ENCODE measurements at regions not wholly inside any gene's neighbourhood (a gene's known extent, or its start where the extent isn't known, plus 50 kb on each side); places are given as distances from the start of the nearest gene placed in this dataset.

- no peak for DNase-seq (ENCODE audit: low read depth)
- no peak overlapping the region for H3K4me3 ChIP-seq (ENCODE audit: low read depth, low read length)
- no peak for TF ChIP-seq CTCF (IDR thresholded peaks at IDR 0.05; ENCODE audit: low read depth, low read length, missing control alignments)
Observed at GRCh38 chr5:163585206-163585605, 79.8 kb downstream of the MAT2B start.

- no peak for DNase-seq (ENCODE audit: low read depth)
Observed at GRCh38 chr5:163586531-163586956, 81.1 kb downstream of the MAT2B start.

GRCh38 chr5:163594951-163595350 is 89.5 kb downstream of the MAT2B start:
- no peak for TF ChIP-seq CTCF (IDR thresholded peaks at IDR 0.05; ENCODE audit: low read depth, low read length, missing control alignments)
- DNase-seq (ENCODE audit: low read depth) = no peak
- no peak overlapping the region for H3K4me3 ChIP-seq (ENCODE audit: low read depth, low read length)

More at GRCh38 chr5:163586531-163586956, 81.1 kb downstream of the MAT2B start:
- no peak for TF ChIP-seq CTCF (IDR thresholded peaks at IDR 0.05; ENCODE audit: low read depth, low read length, missing control alignments)
- H3K4me3 ChIP-seq (ENCODE audit: low read depth, low read length) = no peak overlapping the region

- DNase-seq (ENCODE audit: low read depth) = no peak
- no peak for TF ChIP-seq CTCF (IDR thresholded peaks at IDR 0.05; ENCODE audit: low read depth, low read length, missing control alignments)
- H3K4me3 ChIP-seq (ENCODE audit: low read depth, low read length) = no peak overlapping the region
Observed at GRCh38 chr5:163595932-163596607, 90.7 kb downstream of the MAT2B start.

- no peak for DNase-seq (ENCODE audit: low read depth)
- TF ChIP-seq CTCF (IDR thresholded peaks at IDR 0.05; ENCODE audit: low read depth, low read length, missing control alignments) = no peak
Observed at GRCh38 chr5:163596608-163597315, 91.3 kb downstream of the MAT2B start.

GRCh38 chr5:163604013-163604412 is 98.6 kb downstream of the MAT2B start:
- DNase-seq (ENCODE audit: low read depth) = no peak
- TF ChIP-seq CTCF (IDR thresholded peaks at IDR 0.05; ENCODE audit: low read depth, low read length, missing control alignments) = no peak

More at GRCh38 chr5:163596608-163597315, 91.3 kb downstream of the MAT2B start:
- H3K4me3 ChIP-seq (ENCODE audit: low read depth, low read length) = no peak overlapping the region

More at GRCh38 chr5:163604013-163604412, 98.6 kb downstream of the MAT2B start:
- H3K4me3 ChIP-seq (ENCODE audit: low read depth, low read length) = no peak overlapping the region

Measured in GM12864 (cell line).